ENCODE measurements at regions not wholly inside any gene's neighbourhood (a gene's known extent, or its start where the extent isn't known, plus 50 kb on each side); places are given as distances from the start of the nearest gene placed in this dataset.

- H3K36me3 ChIP-seq (ENCODE audit: insufficient read depth, low read length): no peaks in the 10 kb centered on the region
- H3K79me2 ChIP-seq (ENCODE audit: insufficient read depth, low read length): no peaks in the 10 kb centered on the region
- H3K27ac ChIP-seq (ENCODE audit: low read depth, low read length, poor library complexity, severe bottlenecking): no peak overlapping the region
- H4K20me1 ChIP-seq (ENCODE audit: insufficient read depth, low read length): no peaks in the 10 kb centered on the region
- no peaks in the 10 kb centered on the region for H3K4me1 ChIP-seq (ENCODE audit: insufficient read depth, low read length, severe bottlenecking)
- TF ChIP-seq EZH2 (IDR thresholded peaks at IDR 0.05; ENCODE audit: borderline replicate concordance, low read length) (no peak), CTCF (IDR thresholded peaks at IDR 0.05; ENCODE audit: low read length) (no peak)
- no peak overlapping the region for H3K9ac ChIP-seq (ENCODE audit: low read length)
- no peaks in the 10 kb centered on the region for H3K9me2 ChIP-seq (ENCODE audit: low read depth, low read length)
- H3K27me3 ChIP-seq (ENCODE audit: insufficient read depth, low read length): no peaks in the 10 kb centered on the region
- H3K9me3 ChIP-seq (ENCODE audit: low read length): no peaks in the 10 kb centered on the region
- no peaks in the 10 kb centered on the region for H3F3A ChIP-seq (ENCODE audit: insufficient read depth, low read length)
- no peak overlapping the region for H3K4me3 ChIP-seq (ENCODE audit: low read depth, low read length, poor library complexity, severe bottlenecking)
- no peak overlapping the region for H2AFZ ChIP-seq (ENCODE audit: low read length)
- H3K4me2 ChIP-seq (ENCODE audit: low read length): no peak overlapping the region
These were observed 302.8 kb upstream of the PITRM1 start for GRCh38 chr10:3475367-3475766.

DNA sequence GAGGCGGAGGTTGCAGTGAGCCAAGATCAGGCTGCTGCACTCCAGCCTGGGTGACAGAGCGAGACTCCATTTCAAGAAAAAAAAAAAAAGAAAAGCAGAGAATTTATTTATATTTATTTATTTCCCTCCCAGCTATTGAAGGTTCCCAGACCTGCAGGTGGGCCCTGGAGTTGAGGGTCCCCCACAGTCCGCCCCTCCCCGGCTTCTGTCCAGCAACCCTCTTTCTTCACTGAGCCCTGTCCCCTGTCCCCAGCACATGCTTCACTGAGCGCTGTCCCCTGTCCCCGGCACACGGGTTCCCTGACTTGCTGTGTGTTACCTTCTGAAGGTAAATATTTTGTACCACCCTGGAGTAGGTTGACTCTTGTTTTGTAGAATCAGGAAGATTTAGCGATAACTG lies 301.7 kb upstream of the PITRM1 start:
- H2AFZ ChIP-seq (ENCODE audit: low read length): no peak overlapping the region
- no peak overlapping the region for H3K4me2 ChIP-seq (ENCODE audit: low read length)
- no peak overlapping the region for H3K4me3 ChIP-seq (ENCODE audit: low read depth, low read length, poor library complexity, severe bottlenecking)
- H3K9me2 ChIP-seq (ENCODE audit: low read depth, low read length): no peaks in the 10 kb centered on the region
- H3K79me2 ChIP-seq (ENCODE audit: insufficient read depth, low read length): no peaks in the 10 kb centered on the region
- no peaks in the 10 kb centered on the region for H4K20me1 ChIP-seq (ENCODE audit: insufficient read depth, low read length)
- H3K9me3 ChIP-seq (ENCODE audit: low read length): no peaks in the 10 kb centered on the region
- H3K36me3 ChIP-seq (ENCODE audit: insufficient read depth, low read length): no peaks in the 10 kb centered on the region
- no peaks in the 10 kb centered on the region for H3K4me1 ChIP-seq (ENCODE audit: insufficient read depth, low read length, severe bottlenecking)
- H3F3A ChIP-seq (ENCODE audit: insufficient read depth, low read length): no peaks in the 10 kb centered on the region
- no peak overlapping the region for H3K9ac ChIP-seq (ENCODE audit: low read length)
- no peaks in the 10 kb centered on the region for H3K27me3 ChIP-seq (ENCODE audit: insufficient read depth, low read length)
- TF ChIP-seq CTCF (IDR thresholded peaks at IDR 0.05; ENCODE audit: low read length) (no peak), EZH2 (IDR thresholded peaks at IDR 0.05; ENCODE audit: borderline replicate concordance, low read length) (no peak)
- H3K27ac ChIP-seq (ENCODE audit: low read depth, low read length, poor library complexity, severe bottlenecking): no peak overlapping the region

DNA sequence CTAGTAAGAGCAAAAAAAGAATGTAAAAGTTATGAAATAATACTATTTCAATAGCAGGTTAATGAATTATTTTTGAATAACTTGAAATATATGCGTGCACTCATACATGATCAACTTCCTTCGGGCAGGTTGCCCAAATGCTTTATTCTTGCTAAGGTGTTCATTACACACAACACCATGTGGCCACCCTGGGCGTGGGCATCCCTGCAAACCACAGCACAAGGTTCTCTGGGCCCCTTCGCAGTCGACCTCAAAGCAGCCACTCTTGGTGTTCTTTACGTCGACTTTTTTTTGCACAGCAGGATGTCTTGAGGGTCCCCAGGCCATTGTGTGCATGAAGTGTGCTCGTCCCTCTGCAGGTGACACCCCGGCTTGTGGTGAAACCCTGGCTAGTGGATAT lies 300.7 kb upstream of the PITRM1 start:
- Histone ChIP-seq H3K36me3 (ENCODE audit: insufficient read depth, low read length) (no peaks in the 10 kb centered on the region), H3K4me3 (ENCODE audit: low read depth, low read length, poor library complexity, severe bottlenecking) (no peak overlapping the region), H3K27ac (ENCODE audit: low read depth, low read length, poor library complexity, severe bottlenecking) (no peak overlapping the region), H2AFZ (ENCODE audit: low read length) (no peak overlapping the region), H3K4me1 (ENCODE audit: insufficient read depth, low read length, severe bottlenecking) (no peaks in the 10 kb centered on the region), H3K9ac (ENCODE audit: low read length) (no peak overlapping the region), H3F3A (ENCODE audit: insufficient read depth, low read length) (no peaks in the 10 kb centered on the region), H3K79me2 (ENCODE audit: insufficient read depth, low read length) (no peaks in the 10 kb centered on the region), H4K20me1 (ENCODE audit: insufficient read depth, low read length) (no peaks in the 10 kb centered on the region), H3K4me2 (ENCODE audit: low read length) (no peak overlapping the region), H3K27me3 (ENCODE audit: insufficient read depth, low read length) (no peaks in the 10 kb centered on the region), H3K9me2 (ENCODE audit: low read depth, low read length) (no peaks in the 10 kb centered on the region), H3K9me3 (ENCODE audit: low read length) (no peaks in the 10 kb centered on the region)
- TF ChIP-seq EZH2 (IDR thresholded peaks at IDR 0.05; ENCODE audit: borderline replicate concordance, low read length) (no peak), CTCF (IDR thresholded peaks at IDR 0.05; ENCODE audit: low read length) (no peak)
